HL-60 (cell line): ENCODE measurements at regions not wholly inside any gene's neighbourhood (a gene's known extent, or its start where the extent isn't known, plus 50 kb on each side); places are given as distances from the start of the nearest gene placed in this dataset.

ENCODE experiments used
- POLR2AphosphoS5 ChIP-seq: IDR thresholded peaks from 2 replicates; pipeline ENCODE4 v1.6.1; 2012; ENCODE audit warnings: low read depth
- SPI1 ChIP-seq: IDR thresholded peaks from 2 replicates; pipeline ENCODE4 v1.6.1; 2012; ENCODE audit warnings: low read depth, mild to moderate bottlenecking, borderline replicate concordance
- TF ChIP-seq, protein P1 (sequence below): IDR thresholded peaks from one replicate; pipeline ENCODE4 v1.5.1; 2011; ENCODE audit warnings: low read length, control low read depth, inconsistent platforms; ENCODE audit not compliant: insufficient read depth
- TF ChIP-seq, protein P2 (sequence below): IDR thresholded peaks from 2 replicates; pipeline ENCODE4 v1.6.1; 2012; ENCODE audit warnings: low read depth; ENCODE audit not compliant: insufficient replicate concordance

- TF ChIP-seq, protein P1, sequence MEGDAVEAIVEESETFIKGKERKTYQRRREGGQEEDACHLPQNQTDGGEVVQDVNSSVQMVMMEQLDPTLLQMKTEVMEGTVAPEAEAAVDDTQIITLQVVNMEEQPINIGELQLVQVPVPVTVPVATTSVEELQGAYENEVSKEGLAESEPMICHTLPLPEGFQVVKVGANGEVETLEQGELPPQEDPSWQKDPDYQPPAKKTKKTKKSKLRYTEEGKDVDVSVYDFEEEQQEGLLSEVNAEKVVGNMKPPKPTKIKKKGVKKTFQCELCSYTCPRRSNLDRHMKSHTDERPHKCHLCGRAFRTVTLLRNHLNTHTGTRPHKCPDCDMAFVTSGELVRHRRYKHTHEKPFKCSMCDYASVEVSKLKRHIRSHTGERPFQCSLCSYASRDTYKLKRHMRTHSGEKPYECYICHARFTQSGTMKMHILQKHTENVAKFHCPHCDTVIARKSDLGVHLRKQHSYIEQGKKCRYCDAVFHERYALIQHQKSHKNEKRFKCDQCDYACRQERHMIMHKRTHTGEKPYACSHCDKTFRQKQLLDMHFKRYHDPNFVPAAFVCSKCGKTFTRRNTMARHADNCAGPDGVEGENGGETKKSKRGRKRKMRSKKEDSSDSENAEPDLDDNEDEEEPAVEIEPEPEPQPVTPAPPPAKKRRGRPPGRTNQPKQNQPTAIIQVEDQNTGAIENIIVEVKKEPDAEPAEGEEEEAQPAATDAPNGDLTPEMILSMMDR, result no peak
- TF ChIP-seq POLR2AphosphoS5 (no peak), SPI1 (no peak)
- TF ChIP-seq, protein P2, sequence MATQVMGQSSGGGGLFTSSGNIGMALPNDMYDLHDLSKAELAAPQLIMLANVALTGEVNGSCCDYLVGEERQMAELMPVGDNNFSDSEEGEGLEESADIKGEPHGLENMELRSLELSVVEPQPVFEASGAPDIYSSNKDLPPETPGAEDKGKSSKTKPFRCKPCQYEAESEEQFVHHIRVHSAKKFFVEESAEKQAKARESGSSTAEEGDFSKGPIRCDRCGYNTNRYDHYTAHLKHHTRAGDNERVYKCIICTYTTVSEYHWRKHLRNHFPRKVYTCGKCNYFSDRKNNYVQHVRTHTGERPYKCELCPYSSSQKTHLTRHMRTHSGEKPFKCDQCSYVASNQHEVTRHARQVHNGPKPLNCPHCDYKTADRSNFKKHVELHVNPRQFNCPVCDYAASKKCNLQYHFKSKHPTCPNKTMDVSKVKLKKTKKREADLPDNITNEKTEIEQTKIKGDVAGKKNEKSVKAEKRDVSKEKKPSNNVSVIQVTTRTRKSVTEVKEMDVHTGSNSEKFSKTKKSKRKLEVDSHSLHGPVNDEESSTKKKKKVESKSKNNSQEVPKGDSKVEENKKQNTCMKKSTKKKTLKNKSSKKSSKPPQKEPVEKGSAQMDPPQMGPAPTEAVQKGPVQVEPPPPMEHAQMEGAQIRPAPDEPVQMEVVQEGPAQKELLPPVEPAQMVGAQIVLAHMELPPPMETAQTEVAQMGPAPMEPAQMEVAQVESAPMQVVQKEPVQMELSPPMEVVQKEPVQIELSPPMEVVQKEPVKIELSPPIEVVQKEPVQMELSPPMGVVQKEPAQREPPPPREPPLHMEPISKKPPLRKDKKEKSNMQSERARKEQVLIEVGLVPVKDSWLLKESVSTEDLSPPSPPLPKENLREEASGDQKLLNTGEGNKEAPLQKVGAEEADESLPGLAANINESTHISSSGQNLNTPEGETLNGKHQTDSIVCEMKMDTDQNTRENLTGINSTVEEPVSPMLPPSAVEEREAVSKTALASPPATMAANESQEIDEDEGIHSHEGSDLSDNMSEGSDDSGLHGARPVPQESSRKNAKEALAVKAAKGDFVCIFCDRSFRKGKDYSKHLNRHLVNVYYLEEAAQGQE, result no peak
Measured at GRCh38 chr9:687034-687785, 154.3 kb upstream of the DMRT1 start.
